ENCODE measurements at regions not wholly inside any gene's neighbourhood (a gene's known extent, or its start where the extent isn't known, plus 50 kb on each side); places are given as distances from the start of the nearest gene placed in this dataset.

- Histone ChIP-seq H3K27ac (replicated peaks) (peak overlapping the region; percentile 85), H3K4me3 (peak overlapping the region; percentile 51), H3K27me3 (ENCODE audit: low read depth) (no peaks in the 10 kb centered on the region), H3K9me3 (replicated peaks) (no peaks in the 10 kb centered on the region), H3K4me1 (peaks cover 18% of the 10 kb centered on the region), H3K36me3 (no peaks in the 10 kb centered on the region)
- intact Hi-C loops (cut with micrococcal nuclease): loop anchor here (5.0 kb wide), 1 partner anchor 298 kb away; no protein-coding TSS in a partner anchor
- peak; percentile 76 for TF ChIP-seq CTCF (IDR thresholded peaks at IDR 0.05; ENCODE audit: borderline replicate concordance)
- DNase-seq: no peak
These were observed 113.2 kb upstream of the DGKB start for GRCh38 chr7:15015545-15016314.

GRCh38 chr7:15012135-15012534 is 109.6 kb upstream of the DGKB start:
- no peak for DNase-seq
- intact Hi-C loops (cut with micrococcal nuclease): no loop called here
- no peaks in the 10 kb centered on the region for H3K36me3 ChIP-seq
- no peaks in the 10 kb centered on the region for H3K27me3 ChIP-seq (ENCODE audit: low read depth)
- peak overlapping the region; percentile 19 for H3K27ac ChIP-seq (replicated peaks)
- peaks cover 18% of the 10 kb centered on the region for H3K4me1 ChIP-seq
- no peaks in the 10 kb centered on the region for H3K9me3 ChIP-seq (replicated peaks)
- no peak for TF ChIP-seq CTCF (IDR thresholded peaks at IDR 0.05; ENCODE audit: borderline replicate concordance)
- no peak overlapping the region for H3K4me3 ChIP-seq

GRCh38 chr7:15011289-15011688 is 108.7 kb upstream of the DGKB start:
- H3K36me3 ChIP-seq: no peaks in the 10 kb centered on the region
- no peak for TF ChIP-seq CTCF (IDR thresholded peaks at IDR 0.05; ENCODE audit: borderline replicate concordance)
- intact Hi-C loops (cut with micrococcal nuclease): no loop called here
- no peak overlapping the region for H3K4me3 ChIP-seq
- H3K27ac ChIP-seq (replicated peaks): no peak overlapping the region
- H3K27me3 ChIP-seq (ENCODE audit: low read depth): no peaks in the 10 kb centered on the region
- H3K4me1 ChIP-seq: peaks cover 17% of the 10 kb centered on the region
- DNase-seq: no peak
- no peaks in the 10 kb centered on the region for H3K9me3 ChIP-seq (replicated peaks)

- DNase-seq: no peak
- intact Hi-C loops (cut with micrococcal nuclease): no loop called here
- H3K27me3 ChIP-seq (ENCODE audit: low read depth): no peaks in the 10 kb centered on the region
- no peak overlapping the region for H3K27ac ChIP-seq (replicated peaks)
- no peak overlapping the region for H3K4me3 ChIP-seq
- H3K9me3 ChIP-seq (replicated peaks): no peaks in the 10 kb centered on the region
- no peak for TF ChIP-seq CTCF (IDR thresholded peaks at IDR 0.05; ENCODE audit: borderline replicate concordance)
- peaks cover 4% of the 10 kb centered on the region for H3K4me1 ChIP-seq
- no peaks in the 10 kb centered on the region for H3K36me3 ChIP-seq
These were observed 105.0 kb upstream of the DGKB start for GRCh38 chr7:15007507-15007906.

GRCh38 chr7:15005672-15006071 is 103.1 kb upstream of the DGKB start:
- Histone ChIP-seq H3K27ac (replicated peaks) (no peak overlapping the region), H3K4me1 (no peaks in the 10 kb centered on the region), H3K4me3 (no peak overlapping the region), H3K27me3 (ENCODE audit: low read depth) (no peaks in the 10 kb centered on the region), H3K36me3 (no peaks in the 10 kb centered on the region), H3K9me3 (replicated peaks) (no peaks in the 10 kb centered on the region)
- no peak for TF ChIP-seq CTCF (IDR thresholded peaks at IDR 0.05; ENCODE audit: borderline replicate concordance)
- DNase-seq: no peak
- intact Hi-C loops (cut with micrococcal nuclease): no loop called here

Measured in left ventricle myocardium inferior (tissue), 1 donor.